Smooth muscle cell (in vitro differentiated cells): ENCODE measurements at regions not wholly inside any gene's neighbourhood (a gene's known extent, or its start where the extent isn't known, plus 50 kb on each side); places are given as distances from the start of the nearest gene placed in this dataset.

Source experiments
- DNase-seq: peaks from one replicate; lab custom pipeline; 2025; ENCODE audit not compliant: unreplicated experiment; lab: John Stamatoyannopoulos, UW
- H2AFZ ChIP-seq: fragments of 200-600 bp; sonication (generic); 2 replicates; pipeline ENCODE4 v1.6.0; 2016; ENCODE audit warnings: antibody characterized with exemption, low read depth, mild to moderate bottlenecking
- H3F3A ChIP-seq: fragments of 200-600 bp; sonication (generic); 2 replicates; pipeline ENCODE4 v1.6.0; 2017; ENCODE audit warnings: antibody characterized with exemption, low read depth
- H3K27ac ChIP-seq: fragments of 200-600 bp; sonication (generic); 2 replicates; pipeline ENCODE4 v1.5.1; 2016; ENCODE audit warnings: low read depth, mild to moderate bottlenecking
- H3K27me3 ChIP-seq: fragments of 200-600 bp; sonication (generic); 2 replicates; pipeline ENCODE4 v1.6.1; 2016; ENCODE audit warnings: low read depth, mild to moderate bottlenecking
- H3K36me3 ChIP-seq: fragments of 200-600 bp; sonication (generic); 2 replicates; pipeline ENCODE4 v1.5.1; 2016; ENCODE audit warnings: low read depth
- H3K4me1 ChIP-seq: fragments of 200-600 bp; sonication (generic); 2 replicates; pipeline ENCODE4 v1.5.1; 2016; ENCODE audit warnings: low read depth
- H3K4me2 ChIP-seq: fragments of 200-600 bp; sonication (generic); 2 replicates; pipeline ENCODE4 v1.6.0; 2016; ENCODE audit warnings: mild to moderate bottlenecking
- H3K4me3 ChIP-seq: fragments of 200-600 bp; sonication (generic); 2 replicates; pipeline ENCODE4 v1.5.1; 2016; ENCODE audit warnings: mild to moderate bottlenecking
- H3K79me2 ChIP-seq: fragments of 200-600 bp; sonication (generic); 2 replicates; pipeline ENCODE4 v1.6.0; 2016; ENCODE audit warnings: low read depth, mild to moderate bottlenecking
- H3K9ac ChIP-seq: fragments of 200-600 bp; sonication (generic); 2 replicates; pipeline ENCODE4 v1.6.0; 2016; ENCODE audit warnings: low read depth
- H3K9me3 ChIP-seq: fragments of 200-600 bp; sonication (generic); replicated peaks from 2 replicates; pipeline ENCODE4 v1.5.1; 2016; ENCODE audit warnings: low read depth
- H4K20me1 ChIP-seq: fragments of 200-600 bp; sonication (generic); 2 replicates; pipeline ENCODE4 v1.6.0; 2016; ENCODE audit warnings: low read depth
- CTCF ChIP-seq: fragments of 200-600 bp; sonication (generic); IDR thresholded peaks from 2 replicates; pipeline ENCODE4 v1.5.1; 2017; ENCODE audit warnings: borderline replicate concordance, mild to moderate bottlenecking, antibody characterized with exemption; ENCODE audit not compliant: insufficient read depth, poor library complexity, severe bottlenecking
- WGBS: methylation state at CpG from one replicate; pipeline ENCODE4 v1.1.7; 2016; ENCODE audit warnings: low lambda C conversion rate; 5-methylcytosine and 5-hydroxymethylcytosine counted together

DNA sequence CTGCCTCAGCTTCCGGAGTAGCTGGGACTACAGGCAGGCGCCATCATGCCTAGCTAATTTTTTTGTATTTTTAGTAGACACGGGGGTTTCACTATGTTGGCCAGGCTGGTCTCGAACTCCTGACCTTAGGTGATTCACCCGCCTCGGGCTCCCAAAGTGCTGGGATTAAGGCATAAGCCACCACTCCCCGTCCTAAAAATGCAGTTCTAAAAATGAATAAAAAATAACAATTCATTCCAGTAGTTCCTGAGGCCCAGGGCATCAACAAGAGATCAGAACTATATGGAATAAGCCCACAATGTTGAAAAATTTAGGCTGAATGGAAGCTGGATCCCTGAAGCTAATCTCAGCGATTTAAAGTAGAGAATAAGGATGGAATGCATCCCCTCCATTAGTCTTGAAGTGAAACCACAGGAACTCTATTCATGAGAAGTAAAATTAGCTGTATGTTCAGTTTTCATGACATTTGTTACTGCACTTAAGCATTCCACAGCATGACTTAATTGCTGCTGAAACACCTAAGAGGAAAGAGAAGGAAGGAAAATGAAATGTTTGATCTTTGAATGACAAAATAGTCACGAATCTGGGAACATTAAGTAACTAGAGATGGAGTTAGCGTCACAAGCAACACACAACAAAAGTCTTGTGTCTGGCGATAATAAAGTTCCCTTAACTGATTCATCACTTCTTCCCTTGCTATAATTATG is 80.4 kb upstream of the RIPOR2 start:
- H2AFZ ChIP-seq = no peak overlapping the region
- H3K27ac ChIP-seq = peak overlapping the region; percentile 88
- no peaks in the 10 kb centered on the region for H3K79me2 ChIP-seq
- H3K4me1 ChIP-seq = peaks cover 9% of the 10 kb centered on the region
- no peak for TF ChIP-seq CTCF
- peaks cover 10% of the 10 kb centered on the region for H3F3A ChIP-seq
- no peaks in the 10 kb centered on the region for H3K9me3 ChIP-seq
- no peak for DNase-seq
- no peak overlapping the region for H3K9ac ChIP-seq
- WGBS = 47% methylated on average over 11 of the region's 11 CpGs
- no peak overlapping the region for H3K4me3 ChIP-seq
- H4K20me1 ChIP-seq = no peaks in the 10 kb centered on the region
- peak overlapping the region; percentile 41 for H3K4me2 ChIP-seq
- H3K27me3 ChIP-seq = no peaks in the 10 kb centered on the region
- no peaks in the 10 kb centered on the region for H3K36me3 ChIP-seq

DNA sequence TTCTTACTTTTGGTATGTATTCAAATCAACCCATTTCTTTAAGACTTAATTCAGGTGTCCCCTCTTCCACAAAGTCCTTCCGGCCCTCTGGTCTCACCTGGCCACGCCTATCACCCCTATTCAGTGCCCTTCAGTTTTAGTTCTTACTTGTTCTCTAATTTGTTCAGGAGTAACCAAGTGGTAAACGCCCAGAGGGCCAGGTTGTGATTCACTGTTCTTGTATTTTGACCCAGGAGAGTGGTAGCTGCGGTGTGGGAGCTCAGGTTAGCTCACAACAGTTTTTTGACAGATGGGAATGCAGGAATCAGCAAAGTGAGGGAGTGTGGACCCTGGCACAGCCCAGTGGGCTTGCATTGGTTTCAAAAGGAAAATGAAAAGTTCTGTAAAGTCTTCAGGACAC is 81.7 kb upstream of the RIPOR2 start:
- Histone ChIP-seq H3K4me2 (peak overlapping the region; percentile 46), H2AFZ (no peak overlapping the region), H4K20me1 (no peaks in the 10 kb centered on the region), H3K4me3 (no peak overlapping the region), H3K36me3 (no peaks in the 10 kb centered on the region), H3K9ac (peak overlapping the region; percentile 16), H3F3A (peaks cover 10% of the 10 kb centered on the region), H3K27me3 (no peaks in the 10 kb centered on the region), H3K4me1 (peaks cover 5% of the 10 kb centered on the region), H3K9me3 (no peaks in the 10 kb centered on the region), H3K27ac (peak overlapping the region; percentile 88), H3K79me2 (no peaks in the 10 kb centered on the region)
- no peak for DNase-seq
- TF ChIP-seq CTCF = no peak
- 54% methylated on average over 4 of the region's 4 CpGs for WGBS

- peaks cover under 1% of the 10 kb centered on the region for H3K4me1 ChIP-seq
- H3K4me2 ChIP-seq = peak overlapping the region; percentile 46
- H3K79me2 ChIP-seq = no peaks in the 10 kb centered on the region
- H3F3A ChIP-seq = peaks cover 10% of the 10 kb centered on the region
- peak overlapping the region; percentile 88 for H3K27ac ChIP-seq
- no peaks in the 10 kb centered on the region for H3K27me3 ChIP-seq
- H3K36me3 ChIP-seq = no peaks in the 10 kb centered on the region
- 19% methylated on average over 7 of the region's 7 CpGs for WGBS
- no peaks in the 10 kb centered on the region for H3K9me3 ChIP-seq
- no peak overlapping the region for H3K4me3 ChIP-seq
- peak overlapping the region; percentile 11 for H2AFZ ChIP-seq
- no peaks in the 10 kb centered on the region for H4K20me1 ChIP-seq
- no peak for DNase-seq
- H3K9ac ChIP-seq = peak overlapping the region; percentile 16
- peak; percentile 55 for TF ChIP-seq CTCF
Measured at GRCh38 chr6:25017932-25018567, 82.3 kb upstream of the RIPOR2 start.
